K562 (cell line): ENCODE measurements at regions not wholly inside any gene's neighbourhood (a gene's known extent, or its start where the extent isn't known, plus 50 kb on each side); places are given as distances from the start of the nearest gene placed in this dataset.

ENCODE experiments used
- ATAC-seq: fragments of 200-7000 bp; cut with Tn5 transposase; 3 replicates; pipeline ENCODE4 v1.9.1; 2020; ENCODE audit warnings: moderate library complexity
- BruUV-seq: library from RNA; stranded (reverse); fragments of 400-500 nt; replicated peaks from 2 replicates; lab custom pipeline; 2021; lab: Mats Ljungman, UMichigan
- CTCF ChIA-PET: fragments of 300-600 bp; formaldehyde crosslinking; extraction: SDS; loops from one replicate; lab custom pipeline; 2021; ENCODE audit warnings: low intra/inter-chr PET ratio; lab: Yijun Ruan, JAX
- POLR2A ChIA-PET: fragments of 300-600, 350-650 bp; sonication (Branson Sonifier 250); formaldehyde crosslinking; extraction: SDS; loops from one replicate; lab custom pipeline; 2021; ENCODE audit warnings: antibody characterized with exemption, inconsistent platforms; lab: Yijun Ruan, JAX
- DNase-seq, 4 experiments: peaks; one replicate each; pipeline versions ENCODE4 v3.0.0 to v3.0.0-alpha.2; 2011 to 2018; ENCODE audit warnings: low spot score in 3 of 4, mixed read lengths in 3 of 4; ENCODE audit errors: extremely low read depth in 1 of 4
- FAIRE-seq: peaks from 2 replicates; lab custom pipeline; 2011; peaks lifted over from hg19 to GRCh38; lab: Jason Lieb, UNC
- H2AFZ ChIP-seq: 2 replicates; pipeline ENCODE4 v1.6.0; 2011; ENCODE audit warnings: low read depth, low read length, control low read depth, inconsistent platforms
- H3K27ac ChIP-seq: fragments of 200-600 bp; 3 replicates; pipeline ENCODE4 v1.8.0; 2011; ENCODE audit warnings: low read depth, mild to moderate bottlenecking, control low read depth, inconsistent platforms, low read length, moderate library complexity, mixed read lengths; ENCODE audit errors: extremely low read depth
- H3K27me3 ChIP-seq, 2 experiments: fragments of 300-600 bp in 1 of 2; 2 replicates in 1 of 2; 3 replicates in 1 of 2; pipeline versions ENCODE4 v1.6.0 to v1.8.0; 2011; ENCODE audit warnings: inconsistent platforms in 2 of 2, low read length in 2 of 2, mild to moderate bottlenecking in 1 of 2, mixed read lengths in 1 of 2, moderate library complexity in 1 of 2; ENCODE audit not compliant: control insufficient read depth in 2 of 2, insufficient read depth in 2 of 2
- H3K36me3 ChIP-seq: fragments of 300-600 bp; 3 replicates; pipeline ENCODE4 v1.8.0; 2011; ENCODE audit warnings: mild to moderate bottlenecking, low read length, inconsistent platforms; ENCODE audit not compliant: control insufficient read depth, insufficient read depth
- H3K4me1 ChIP-seq, 2 experiments: fragments of 200-600 bp in 1 of 2; replicated peaks in 1 of 2; 2 replicates in 1 of 2; 3 replicates in 1 of 2; pipeline versions ENCODE4 v1.5.1 to v1.8.0; 2011; ENCODE audit warnings: inconsistent platforms in 2 of 2, low read length in 2 of 2, mild to moderate bottlenecking in 1 of 2, mixed read lengths in 1 of 2, moderate library complexity in 1 of 2; ENCODE audit not compliant: control insufficient read depth in 2 of 2, insufficient read depth in 2 of 2
- H3K4me2 ChIP-seq: 2 replicates; pipeline ENCODE4 v1.6.1; 2011; ENCODE audit warnings: low read length, control low read depth, inconsistent platforms, mixed read lengths; ENCODE audit not compliant: insufficient read depth
- H3K4me3 ChIP-seq: fragments of 200-600 bp; sonication (generic), shearing (Covaris generic); 2 replicates; pipeline ENCODE4 v1.5.1; 2016; ENCODE audit warnings: control low read depth, inconsistent platforms
- H3K79me2 ChIP-seq: fragments of 200-600 bp; 3 replicates; pipeline ENCODE4 v1.8.0; 2011; ENCODE audit warnings: low read length, inconsistent platforms; ENCODE audit not compliant: control insufficient read depth, insufficient read depth
- H3K9ac ChIP-seq, 2 experiments: 2 replicates each; pipeline versions ENCODE4 v1.6.0 to v1.6.1; 2011; ENCODE audit warnings: low read depth in 2 of 2, low read length in 2 of 2, control low read depth in 1 of 2, inconsistent platforms in 1 of 2, mild to moderate bottlenecking in 1 of 2, mixed read lengths in 1 of 2; ENCODE audit not compliant: insufficient read depth in 1 of 2
- H3K9me1 ChIP-seq: one replicate; pipeline ENCODE4 v1.6.0; 2011; ENCODE audit warnings: inconsistent platforms, mild to moderate bottlenecking, low read length, moderate library complexity; ENCODE audit not compliant: control insufficient read depth, insufficient read depth
- H3K9me3 ChIP-seq: replicated peaks from 2 replicates; pipeline ENCODE4 v1.5.1; 2011; ENCODE audit warnings: low read depth, low read length, inconsistent platforms; ENCODE audit not compliant: control insufficient read depth, insufficient read depth
- H4K20me1 ChIP-seq: replicated peaks from 2 replicates; pipeline ENCODE4 v1.6.1; 2011; ENCODE audit warnings: low read length, inconsistent platforms, mixed read lengths; ENCODE audit not compliant: control insufficient read depth, insufficient read depth
- ARID1B ChIP-seq: fragments of 450-650 bp; IDR thresholded peaks from 2 replicates; pipeline ENCODE4 v1.6.1; 2016; ENCODE audit warnings: antibody characterized with exemption, mild to moderate bottlenecking, inconsistent platforms
- BCL6 ChIP-seq: fragments of 250-450 bp; sonication (Bioruptor Pico); IDR thresholded peaks from 2 replicates; pipeline ENCODE4 v1.4.0; 2020
- BCLAF1 ChIP-seq, 2 experiments: fragments of 450-650 bp in 1 of 2; IDR thresholded peaks; 2 replicates each; pipeline ENCODE4 v1.6.1; 2011 to 2017; ENCODE audit warnings: low read depth in 2 of 2, antibody characterized with exemption in 1 of 2, borderline replicate concordance in 1 of 2, low read length in 1 of 2, mild to moderate bottlenecking in 1 of 2, mixed read lengths in 1 of 2; ENCODE audit not compliant: control insufficient read depth in 1 of 2
- CREM ChIP-seq: IDR thresholded peaks from 2 replicates; pipeline ENCODE4 v1.6.1; 2014; ENCODE audit warnings: antibody characterized with exemption, low read depth
- MEF2A ChIP-seq: IDR thresholded peaks from 2 replicates; pipeline ENCODE4 v1.6.1; 2011; ENCODE audit warnings: low read depth, mild to moderate bottlenecking, low read length, moderate library complexity; ENCODE audit not compliant: control insufficient read depth
- MXI1 ChIP-seq: IDR thresholded peaks from 2 replicates; pipeline ENCODE4 v1.6.1; 2011; ENCODE audit warnings: low read depth, mild to moderate bottlenecking, improper control_type of control experiment, low read length
- NR3C1 ChIP-seq: sonication (generic); formaldehyde crosslinking; IDR thresholded peaks from 2 replicates; pipeline ENCODE4 v1.8.1; 2022; ENCODE audit warnings: missing genetic modification reagents
- PHB ChIP-seq: fragments of 250-450 bp; sonication (Bioruptor Pico); IDR thresholded peaks from 2 replicates; pipeline ENCODE4 v1.5.0; 2021
- TSC22D4 ChIP-seq: fragments of 450-650 bp; IDR thresholded peaks from 2 replicates; pipeline ENCODE4 v1.6.1; 2016; ENCODE audit warnings: missing genetic modification characterization, missing biosample characterization, control low read depth
- USF2 ChIP-seq: sonication (generic); formaldehyde crosslinking; IDR thresholded peaks from 2 replicates; pipeline ENCODE4 v1.5.0; 2020; ENCODE audit warnings: missing genetic modification reagents
- ZBTB43 ChIP-seq: sonication (generic); formaldehyde crosslinking; IDR thresholded peaks from 2 replicates; pipeline ENCODE4 v1.8.0; 2023; ENCODE audit warnings: mild to moderate bottlenecking, missing genetic modification reagents
- ZEB2 ChIP-seq: fragments of 450-650 bp; IDR thresholded peaks from 2 replicates; pipeline ENCODE4 v1.6.1; 2016
- ZKSCAN3 ChIP-seq: fragments of 250-450 bp; sonication (Bioruptor Pico); IDR thresholded peaks from 2 replicates; pipeline ENCODE4 v1.4.0; 2020
- ZNF347 ChIP-seq: fragments of 450-650 bp; formaldehyde crosslinking; IDR thresholded peaks from 2 replicates; pipeline ENCODE4 v1.4.0; 2020; ENCODE audit warnings: low read depth, mild to moderate bottlenecking, moderate library complexity
- ZNF644 ChIP-seq: fragments of 200-800 bp; sonication (Bioruptor generic); IDR thresholded peaks from 2 replicates; pipeline ENCODE4 v1.6.1; 2016; ENCODE audit warnings: low read depth, missing genetic modification characterization, missing compliant biosample characterization
- WGBS: fragments of 100-300 bp; shearing (Covaris generic); methylation state at CpG from one replicate; pipeline ENCODE4 v1.1.6; 2016; ENCODE audit warnings: low coverage, mixed read lengths; ENCODE audit not compliant: insufficient coverage; ENCODE audit errors: missing lambda C conversion rate; 5-methylcytosine and 5-hydroxymethylcytosine counted together
- in situ Hi-C: fragments of 300-500 bp; cut with MboI; formaldehyde crosslinking; loops from 4 replicates; pipeline ENCODE4 v1.15.0; 2018; ENCODE audit warnings: inconsistent platforms, mixed read lengths
- intact Hi-C: fragments of 100-400 bp; cut with micrococcal nuclease; formaldehyde crosslinking; loops from 2 replicates; pipeline ENCODE4 v1.14.2; 2022

- H2AFZ ChIP-seq, result no peak overlapping the region
- in situ Hi-C loops, result no loop called here
- no peaks in the 10 kb centered on the region for H3K27me3 ChIP-seq
- no peaks in the 10 kb centered on the region for H3K9me1 ChIP-seq
- H3K4me2 ChIP-seq, result no peak overlapping the region
- H3K9ac ChIP-seq, result no peak overlapping the region
- intact Hi-C loops, result no loop called here
- H3K4me3 ChIP-seq, result no peak overlapping the region
- TF ChIP-seq ARID1B (no peak), BCLAF1 (IDR thresholded peaks at IDR 0.05; ENCODE audit: borderline replicate concordance in 1 of 2, control insufficient read depth in 1 of 2, low read depth in 2 of 2, low read length in 1 of 2) (no peak), CREM (no peak), ZEB2 (no peak), NR3C1 (CRISPR knock-in tag) (no peak), USF2 (CRISPR knock-in tag) (no peak), ZNF644 (tag) (no peak), TSC22D4 (tag) (no peak), PHB (CRISPR knock-in tag) (no peak), ZKSCAN3 (CRISPR knock-in tag) (no peak), BCL6 (CRISPR knock-in tag) (no peak), ZNF347 (CRISPR knock-in tag) (no peak), MEF2A (no peak), MXI1 (no peak), ZBTB43 (no peak)
- DNase-seq, result no peak
- 30% methylated on average over 1 of the region's 1 CpG for WGBS
- no peak overlapping the region for H3K27ac ChIP-seq
- no peaks in the 10 kb centered on the region for H4K20me1 ChIP-seq
- H3K36me3 ChIP-seq, result no peaks in the 10 kb centered on the region
- no peak for FAIRE-seq
- H3K9me3 ChIP-seq, result no peaks in the 10 kb centered on the region
- BruUV-seq, result no TSS peak
- ChIA-PET POLR2A (interaction anchor here (0.6 to 1.4 kb wide), 2 partner anchors 12 to 1344 kb away, joined by 3 to 4 read pairs; no protein-coding TSS in a partner anchor), CTCF (no interaction called here)
- H3K4me1 ChIP-seq, result no peaks in the 10 kb centered on the region
- no peak for ATAC-seq
- H3K79me2 ChIP-seq, result no peaks in the 10 kb centered on the region
These were observed 71.3 kb upstream of the S1PR1 start for GRCh38 chr1:101165532-101165931.
